ENCODE measurements at regions not wholly inside any gene's neighbourhood (a gene's known extent, or its start where the extent isn't known, plus 50 kb on each side); places are given as distances from the start of the nearest gene placed in this dataset.

DNA sequence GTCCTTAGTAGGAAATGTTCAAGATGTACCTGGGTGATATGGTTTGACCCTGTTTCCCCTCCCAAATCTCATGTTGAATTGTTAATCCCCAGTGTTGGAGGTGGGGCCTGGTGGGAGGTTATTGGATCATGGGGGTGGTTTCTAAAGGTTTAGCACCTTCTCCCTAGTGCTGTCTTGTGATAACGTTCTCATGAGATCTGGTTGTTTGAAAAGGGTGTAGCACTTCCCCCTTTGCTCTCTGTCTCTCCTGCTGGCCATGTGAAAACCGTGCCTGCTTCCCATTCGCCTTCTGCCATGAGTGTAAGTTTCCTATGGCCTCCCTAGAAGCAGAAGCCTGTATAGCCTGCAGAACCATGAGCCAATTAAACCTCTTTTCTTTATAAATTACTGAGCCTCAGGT is 353.0 kb upstream of the SFSWAP start:
- Histone ChIP-seq H3K36me3 (ENCODE audit: control insufficient read depth, insufficient read depth, low read length) (no peaks in the 10 kb centered on the region), H3K4me3 (ENCODE audit: low read depth, low read length) (no peak overlapping the region), H3K27me3 (ENCODE audit: control insufficient read depth, insufficient read depth, low read length) (no peaks in the 10 kb centered on the region)
- FAIRE-seq (no peak), DNase-seq (ENCODE audit: low read depth) (no peak)
- TF ChIP-seq, protein P1, sequence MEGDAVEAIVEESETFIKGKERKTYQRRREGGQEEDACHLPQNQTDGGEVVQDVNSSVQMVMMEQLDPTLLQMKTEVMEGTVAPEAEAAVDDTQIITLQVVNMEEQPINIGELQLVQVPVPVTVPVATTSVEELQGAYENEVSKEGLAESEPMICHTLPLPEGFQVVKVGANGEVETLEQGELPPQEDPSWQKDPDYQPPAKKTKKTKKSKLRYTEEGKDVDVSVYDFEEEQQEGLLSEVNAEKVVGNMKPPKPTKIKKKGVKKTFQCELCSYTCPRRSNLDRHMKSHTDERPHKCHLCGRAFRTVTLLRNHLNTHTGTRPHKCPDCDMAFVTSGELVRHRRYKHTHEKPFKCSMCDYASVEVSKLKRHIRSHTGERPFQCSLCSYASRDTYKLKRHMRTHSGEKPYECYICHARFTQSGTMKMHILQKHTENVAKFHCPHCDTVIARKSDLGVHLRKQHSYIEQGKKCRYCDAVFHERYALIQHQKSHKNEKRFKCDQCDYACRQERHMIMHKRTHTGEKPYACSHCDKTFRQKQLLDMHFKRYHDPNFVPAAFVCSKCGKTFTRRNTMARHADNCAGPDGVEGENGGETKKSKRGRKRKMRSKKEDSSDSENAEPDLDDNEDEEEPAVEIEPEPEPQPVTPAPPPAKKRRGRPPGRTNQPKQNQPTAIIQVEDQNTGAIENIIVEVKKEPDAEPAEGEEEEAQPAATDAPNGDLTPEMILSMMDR (IDR thresholded peaks at IDR 0.05; ENCODE audit: insufficient read depth, low read length, severe bottlenecking), result no peak

DNA sequence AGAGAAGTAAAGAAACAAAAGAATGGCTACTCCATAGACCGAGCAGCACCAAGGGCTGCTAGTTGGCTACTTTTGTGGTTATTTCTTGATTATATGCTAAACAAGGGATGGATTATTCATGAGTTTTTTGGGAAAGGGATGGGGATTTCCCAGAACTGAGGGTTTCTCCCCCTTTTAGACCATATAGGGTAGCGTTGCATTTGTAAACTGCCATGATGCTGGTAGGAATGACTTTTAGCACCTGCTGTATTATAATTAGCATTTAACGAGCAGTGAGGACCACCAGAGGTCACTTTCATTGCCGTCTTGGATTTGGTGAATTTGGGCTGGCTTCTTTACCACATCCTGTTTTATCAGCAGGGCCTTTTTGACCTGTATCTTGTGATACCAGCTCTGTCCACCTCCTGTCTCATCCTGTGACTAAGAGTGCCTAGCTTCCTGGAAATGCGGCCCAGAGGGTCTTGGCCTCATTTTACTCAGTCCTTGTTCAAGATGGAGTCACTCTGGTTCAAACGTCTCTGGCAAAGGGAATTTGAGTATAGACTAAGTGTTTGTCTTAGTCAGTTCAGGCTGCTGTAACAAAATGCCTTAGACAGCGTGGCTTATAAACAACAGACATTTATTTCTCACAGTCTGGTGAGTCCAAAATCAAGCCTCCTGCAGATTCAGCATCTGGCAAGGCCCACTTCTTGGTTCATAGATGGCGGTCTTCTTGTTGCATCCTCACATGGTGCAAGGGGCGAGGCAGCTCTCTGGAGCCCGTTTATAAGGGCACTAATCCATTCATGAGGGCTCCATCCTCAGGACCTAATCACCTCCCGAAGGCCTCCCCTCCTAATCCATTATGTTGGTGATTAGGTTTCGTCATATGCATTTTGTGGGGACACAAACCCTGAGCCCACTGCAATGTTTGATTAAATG is 348.3 kb upstream of the SFSWAP start:
- H3K27me3 ChIP-seq (ENCODE audit: control insufficient read depth, insufficient read depth, low read length), result no peaks in the 10 kb centered on the region
- no peak for DNase-seq (ENCODE audit: low read depth)

DNA sequence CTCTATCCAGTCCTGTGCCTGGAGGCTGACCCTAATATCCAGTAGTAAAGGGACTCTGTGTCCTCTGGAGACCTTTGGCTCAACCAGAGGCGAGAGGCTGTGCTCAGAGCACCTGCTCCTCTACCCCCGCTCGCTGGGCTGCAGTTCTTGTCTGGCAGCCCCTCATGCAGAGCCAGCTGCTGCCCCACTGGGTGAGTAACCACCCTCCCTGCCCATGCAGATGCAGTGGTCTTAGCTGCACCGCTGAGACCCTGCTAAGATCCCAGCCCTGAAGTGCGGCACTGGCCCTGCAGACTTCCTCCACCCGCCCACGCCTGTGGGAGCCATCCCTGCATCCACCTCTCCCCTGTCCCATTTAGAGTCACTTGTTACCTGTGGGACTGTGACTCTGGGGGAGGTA is 347.5 kb upstream of the SFSWAP start:
- no peaks in the 10 kb centered on the region for H3K27me3 ChIP-seq (ENCODE audit: control insufficient read depth, insufficient read depth, low read length)
- H3K4me3 ChIP-seq (ENCODE audit: low read depth, low read length), result no peak overlapping the region
- no peaks in the 10 kb centered on the region for H3K36me3 ChIP-seq (ENCODE audit: control insufficient read depth, insufficient read depth, low read length)
- TF ChIP-seq, protein P1 (IDR thresholded peaks at IDR 0.05; ENCODE audit: insufficient read depth, low read length, severe bottlenecking), result no peak
- no peak for FAIRE-seq
- DNase-seq (ENCODE audit: low read depth), result no peak

More for the DNA sequence above, 348.3 kb upstream of the SFSWAP start:
- FAIRE-seq, result no peak
- Histone ChIP-seq H3K4me3 (ENCODE audit: low read depth, low read length) (no peak overlapping the region), H3K36me3 (ENCODE audit: control insufficient read depth, insufficient read depth, low read length) (no peaks in the 10 kb centered on the region)
- TF ChIP-seq, protein P1 (IDR thresholded peaks at IDR 0.05; ENCODE audit: insufficient read depth, low read length, severe bottlenecking), result no peak

DNA sequence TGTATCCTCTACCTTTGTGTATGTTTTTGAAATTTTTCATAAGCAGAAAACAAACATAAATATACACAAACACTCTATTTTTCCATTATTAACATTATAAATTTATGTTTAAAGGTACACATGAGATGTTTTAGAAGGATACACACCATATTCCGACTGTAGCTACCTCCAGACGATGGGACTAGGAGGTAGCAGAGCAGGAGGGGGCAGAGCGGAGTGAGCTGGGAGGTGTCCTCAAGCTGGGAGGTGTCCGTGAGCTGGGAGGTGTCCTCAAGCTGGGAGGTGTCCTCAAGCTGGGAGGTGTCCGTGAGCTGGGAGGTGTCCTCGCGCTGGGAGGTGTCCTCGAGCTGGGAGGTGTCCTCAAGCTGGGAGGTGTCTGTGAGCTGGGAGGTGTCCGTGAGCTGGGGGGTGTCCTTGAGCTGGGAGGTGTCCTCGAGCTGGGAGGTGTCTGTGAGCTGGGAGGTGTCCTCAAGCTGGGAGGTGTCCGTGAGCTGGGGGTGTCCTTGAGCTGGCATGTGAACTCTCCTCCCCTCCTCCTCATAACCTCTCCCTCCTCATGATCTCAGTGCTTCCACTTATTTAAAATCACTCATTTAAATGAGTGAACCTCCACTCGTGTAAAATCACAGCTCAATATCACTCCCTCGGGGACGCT is 346.9 kb upstream of the SFSWAP start:
- no peaks in the 10 kb centered on the region for H3K27me3 ChIP-seq (ENCODE audit: control insufficient read depth, insufficient read depth, low read length)
- TF ChIP-seq, protein P1 (IDR thresholded peaks at IDR 0.05; ENCODE audit: insufficient read depth, low read length, severe bottlenecking), result no peak

DNA sequence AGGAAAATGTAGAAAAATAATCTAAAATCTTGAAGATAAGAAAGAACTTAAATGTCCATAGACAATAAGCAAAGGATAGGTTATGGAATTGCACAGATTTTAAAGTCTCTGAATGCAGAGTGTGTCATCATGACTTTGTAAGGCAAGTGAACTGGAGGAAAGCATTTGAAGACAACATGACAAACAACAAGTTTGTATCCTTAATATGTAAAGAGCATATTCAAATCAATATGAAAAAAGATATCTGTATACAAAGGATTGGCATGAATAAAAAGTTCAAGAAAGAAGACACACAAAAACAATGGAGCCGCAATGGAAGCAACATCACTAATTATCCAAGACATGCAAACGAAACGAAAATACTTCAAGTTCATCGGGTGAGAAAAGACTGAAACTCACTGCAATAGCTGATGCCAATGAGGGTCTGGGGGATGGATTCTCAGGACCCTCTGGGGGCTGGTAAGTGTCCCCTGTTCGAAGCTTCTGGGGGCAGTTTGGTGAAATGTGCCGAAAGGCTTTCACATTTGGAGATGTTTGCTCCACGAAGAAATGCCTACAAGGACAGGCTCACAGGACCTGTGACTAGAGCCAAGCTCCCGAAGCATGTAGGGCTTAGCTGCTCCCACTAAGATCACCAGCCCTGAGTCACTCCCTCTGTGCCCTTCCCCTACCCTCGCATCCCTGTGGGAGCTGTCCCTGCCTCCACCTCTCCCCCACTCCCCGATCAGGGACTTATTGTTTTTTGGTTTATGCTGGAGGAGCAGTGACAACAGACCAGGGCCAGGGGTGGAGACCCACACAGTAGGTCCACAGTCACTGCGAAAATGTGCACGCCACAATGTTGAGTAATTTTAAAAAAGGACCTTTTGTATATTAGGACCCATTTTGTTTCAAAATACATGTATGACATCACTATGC is 345.7 kb upstream of the SFSWAP start:
- DNase-seq (ENCODE audit: low read depth) (no peak), FAIRE-seq (no peak)
- Histone ChIP-seq H3K27me3 (ENCODE audit: control insufficient read depth, insufficient read depth, low read length) (no peaks in the 10 kb centered on the region), H3K4me3 (ENCODE audit: low read depth, low read length) (no peak overlapping the region), H3K36me3 (ENCODE audit: control insufficient read depth, insufficient read depth, low read length) (no peaks in the 10 kb centered on the region)
- TF ChIP-seq, protein P1 (IDR thresholded peaks at IDR 0.05; ENCODE audit: insufficient read depth, low read length, severe bottlenecking), result no peak

More for the DNA sequence above, 346.9 kb upstream of the SFSWAP start:
- DNase-seq (ENCODE audit: low read depth), result no peak
- Histone ChIP-seq H3K36me3 (ENCODE audit: control insufficient read depth, insufficient read depth, low read length) (no peaks in the 10 kb centered on the region), H3K4me3 (ENCODE audit: low read depth, low read length) (no peak overlapping the region)
- peak; percentile 92 for FAIRE-seq
